GM19351 (cell line): ENCODE measurements at regions not wholly inside any gene's neighbourhood (a gene's known extent, or its start where the extent isn't known, plus 50 kb on each side); places are given as distances from the start of the nearest gene placed in this dataset.
"Not testable (repeated sequence)": the region's sequence is repeated elsewhere in the genome, so short reads cannot be mapped to it uniquely, and the experiment has no call there.

ENCODE experiments used
- ATAC-seq: cut with Tn5 transposase; IDR thresholded peaks from one replicate; pipeline ENCODE4 v1.9.1; 2021; ENCODE audit warnings: mild to moderate bottlenecking, moderate library complexity; ENCODE audit not compliant: unreplicated experiment

DNA sequence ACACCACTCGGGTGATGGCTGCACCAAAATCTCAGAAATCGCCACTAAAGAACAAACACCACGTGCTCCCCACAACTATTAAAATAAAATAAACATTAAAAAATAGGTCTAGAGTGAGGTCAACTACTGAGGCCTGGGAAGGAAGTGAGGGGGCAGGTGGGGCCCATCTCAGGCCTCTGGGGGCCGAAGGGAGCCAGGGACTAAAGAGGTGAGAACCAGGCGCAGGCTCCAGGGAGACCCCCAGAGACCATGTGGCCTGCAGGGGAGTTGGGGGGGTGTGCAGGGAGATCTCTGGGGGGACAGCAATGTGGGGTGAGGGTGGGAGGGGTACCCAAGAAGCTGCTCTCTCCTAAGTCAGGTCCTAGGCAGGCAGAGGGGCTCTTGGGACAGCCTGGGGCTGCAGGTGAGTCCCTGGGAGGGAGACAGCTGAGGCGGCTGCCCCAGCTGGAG is 111.3 kb upstream of the SMURF2 start:
- no peak for ATAC-seq

DNA sequence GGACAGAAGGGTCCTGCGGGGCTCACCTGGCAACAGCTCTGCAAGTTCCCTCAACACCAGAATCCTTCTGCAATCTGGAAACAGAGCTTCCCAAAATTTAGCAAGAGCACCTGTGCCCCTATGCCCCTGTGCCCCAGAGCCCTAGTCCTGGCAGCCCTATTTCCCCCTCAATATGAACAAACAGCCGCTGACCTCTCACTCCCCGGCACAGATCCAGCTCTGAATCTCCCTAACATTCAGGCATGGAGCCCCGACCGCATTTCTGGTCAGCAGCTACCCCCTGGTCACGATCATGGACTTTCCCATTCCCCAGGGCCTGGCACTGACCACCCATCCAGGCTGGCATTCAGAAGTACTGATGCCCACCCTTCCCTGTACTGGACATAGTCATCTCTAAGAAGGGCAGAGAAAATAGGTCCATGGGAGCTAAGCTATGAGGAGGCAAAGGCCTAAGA is 110.8 kb upstream of the SMURF2 start:
- no peak for ATAC-seq

DNA sequence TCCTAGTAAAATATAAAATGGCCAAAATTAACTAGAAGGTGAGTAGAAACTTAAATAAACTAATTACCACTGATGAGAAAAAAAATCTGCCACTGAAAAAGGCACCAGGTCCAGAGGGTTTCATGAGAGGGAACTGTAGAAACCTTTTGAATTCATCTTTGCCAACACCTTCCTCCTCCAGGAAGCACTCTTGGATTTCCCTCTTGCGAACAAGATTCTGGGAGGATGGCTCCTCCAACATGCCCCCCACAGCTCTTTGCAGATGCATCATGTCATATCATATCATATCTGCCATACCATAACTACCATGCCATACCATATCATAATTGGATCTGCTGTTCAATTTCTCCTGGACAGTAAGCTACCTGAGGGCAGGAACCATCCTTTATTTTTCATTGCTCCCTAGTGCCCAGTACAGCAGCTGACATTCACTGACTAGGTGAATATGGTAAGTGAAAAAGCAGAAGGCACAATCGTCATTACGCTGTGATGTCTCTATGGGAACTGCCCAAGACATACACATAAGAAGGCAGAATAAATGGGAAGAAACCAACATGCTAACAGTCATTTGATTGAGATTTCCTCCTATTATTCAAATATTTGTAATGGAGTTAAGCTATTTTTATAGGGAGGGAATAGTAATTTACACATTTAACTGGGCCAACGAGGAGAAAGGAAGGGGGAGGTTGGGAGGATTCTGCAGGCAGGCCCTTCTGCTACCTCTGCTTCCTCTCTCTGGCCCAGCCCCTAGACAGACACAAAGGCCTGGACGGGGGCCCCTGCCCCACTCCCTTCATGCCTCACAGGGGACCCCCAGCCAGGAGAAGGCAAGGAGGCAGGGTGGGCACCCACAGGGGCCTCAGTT is 110.1 kb upstream of the SMURF2 start:
- no peak for ATAC-seq

DNA sequence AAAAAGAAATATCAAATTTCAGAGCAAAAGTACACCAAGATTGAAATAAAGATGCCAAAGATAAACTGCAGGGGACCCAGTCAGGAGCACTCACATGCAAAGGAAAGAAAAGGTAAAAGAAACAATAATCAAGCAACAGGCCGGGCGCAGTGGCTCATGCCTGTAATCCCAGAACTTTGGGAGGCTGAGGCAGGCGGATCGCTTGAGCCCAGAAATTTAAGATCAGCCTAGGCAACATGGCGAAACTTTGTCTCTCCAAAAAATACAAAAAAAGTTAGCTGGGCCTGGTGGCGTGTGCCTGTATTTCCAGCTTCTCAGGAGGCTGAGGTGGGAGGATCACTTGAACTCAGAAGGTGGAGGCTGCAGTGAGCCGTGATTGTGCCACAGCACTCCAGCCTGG is 107.6 kb upstream of the SMURF2 start:
- ATAC-seq, result no peak

DNA sequence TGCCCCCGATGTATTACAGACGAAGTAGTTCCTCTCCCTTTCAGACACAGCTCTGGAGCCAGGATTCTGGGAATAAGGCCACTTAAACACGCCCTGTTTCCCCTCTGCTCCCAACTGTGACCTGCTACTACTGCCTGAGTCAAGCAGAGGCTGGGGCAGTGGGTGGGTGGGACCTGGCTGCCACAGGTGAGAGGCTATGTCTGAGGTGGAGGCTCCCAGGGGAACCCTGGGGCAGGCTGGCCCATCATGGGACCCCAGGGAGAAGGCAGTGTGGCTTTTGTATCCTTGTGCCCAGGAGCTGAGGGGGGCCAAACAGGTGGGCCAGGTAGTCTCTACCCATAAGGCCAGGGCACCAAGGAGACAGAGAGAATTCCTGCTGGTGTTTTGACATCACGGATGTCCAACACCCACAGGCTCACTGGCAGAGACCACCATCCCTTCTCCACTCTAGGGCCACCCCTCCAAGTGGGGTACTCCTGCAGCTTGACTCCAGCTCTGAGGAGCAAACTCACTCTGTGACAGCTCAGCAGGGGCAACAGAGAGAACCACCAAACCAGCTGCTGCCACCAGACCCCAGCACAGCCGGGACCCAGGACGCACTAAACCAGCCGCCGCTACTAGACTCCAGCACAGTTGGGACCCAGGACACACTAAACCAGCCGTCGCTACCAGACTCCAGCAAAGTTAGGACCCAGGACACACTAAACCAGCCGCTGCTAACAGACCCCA is 105.3 kb upstream of the SMURF2 start:
- no peak for ATAC-seq

DNA sequence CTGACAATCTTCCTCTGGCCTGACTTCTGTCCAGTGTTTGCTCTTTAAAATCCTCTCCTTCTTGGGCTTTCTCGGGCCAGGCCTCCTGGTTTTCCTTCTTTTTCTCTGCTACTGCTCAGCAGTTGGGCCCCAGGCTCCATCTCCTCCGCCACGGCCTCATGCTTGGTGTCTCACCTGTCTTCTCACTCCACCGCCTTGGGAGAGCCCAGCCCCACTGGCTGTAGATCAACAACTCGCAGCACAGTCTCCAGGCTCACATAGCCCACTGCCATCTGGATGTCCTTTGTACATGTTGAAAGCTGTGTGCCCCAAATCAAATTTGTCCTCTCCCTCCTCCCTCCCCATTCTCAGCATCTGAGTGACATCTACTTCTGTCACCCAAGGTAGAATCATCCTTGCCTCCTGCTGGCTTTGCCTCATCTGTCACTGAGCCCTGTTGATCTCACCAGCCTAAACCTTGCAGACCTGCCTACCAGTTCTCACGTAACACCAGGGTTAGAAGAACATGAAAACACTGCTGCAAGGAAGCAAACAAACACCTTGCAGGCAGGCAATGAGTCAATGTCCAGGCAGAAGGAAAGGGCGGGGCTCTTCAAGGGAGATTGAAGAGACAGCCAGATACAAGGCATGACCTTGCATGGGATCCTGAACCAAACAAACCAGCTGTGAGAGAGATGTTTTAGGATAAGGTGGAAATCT is 103.2 kb upstream of the SMURF2 start:
- ATAC-seq, result no peak

DNA sequence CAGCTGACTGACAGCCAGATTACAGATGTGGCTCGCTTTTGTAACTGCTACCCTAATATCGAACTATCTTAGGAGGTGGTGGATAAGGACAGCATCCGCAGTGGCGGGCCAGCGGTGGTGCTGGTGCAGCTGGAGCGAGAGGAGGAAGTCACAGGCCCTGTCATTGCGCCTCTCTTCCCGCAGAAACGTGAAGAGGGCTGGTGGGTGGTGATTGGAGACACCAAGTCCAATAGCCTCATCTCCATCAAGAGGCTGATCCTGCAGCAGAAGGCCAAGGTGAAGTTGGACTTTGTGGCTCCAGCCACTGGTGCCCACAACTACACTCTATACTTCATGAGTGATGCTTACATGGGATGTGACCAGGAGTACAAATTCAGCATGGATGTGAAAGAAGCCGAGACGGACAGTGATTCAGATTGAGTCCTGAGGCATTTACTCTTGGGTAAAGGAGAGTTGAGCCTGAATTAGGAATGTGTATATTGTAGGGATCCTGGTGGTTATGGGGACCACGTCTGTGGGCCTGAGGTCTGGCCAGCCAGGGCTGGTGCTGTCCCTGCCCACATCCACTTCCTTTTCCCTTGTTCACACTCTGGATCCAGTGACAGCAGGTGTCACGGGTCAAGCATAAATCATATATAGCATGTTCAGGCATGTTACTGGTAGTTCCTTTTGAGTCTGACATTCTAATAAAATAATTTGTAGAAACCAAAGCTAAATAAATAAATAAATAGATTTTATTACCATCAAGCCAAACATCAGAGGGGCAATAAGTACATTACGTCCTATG is 89.0 kb upstream of the SMURF2 start:
- no peak for ATAC-seq

DNA sequence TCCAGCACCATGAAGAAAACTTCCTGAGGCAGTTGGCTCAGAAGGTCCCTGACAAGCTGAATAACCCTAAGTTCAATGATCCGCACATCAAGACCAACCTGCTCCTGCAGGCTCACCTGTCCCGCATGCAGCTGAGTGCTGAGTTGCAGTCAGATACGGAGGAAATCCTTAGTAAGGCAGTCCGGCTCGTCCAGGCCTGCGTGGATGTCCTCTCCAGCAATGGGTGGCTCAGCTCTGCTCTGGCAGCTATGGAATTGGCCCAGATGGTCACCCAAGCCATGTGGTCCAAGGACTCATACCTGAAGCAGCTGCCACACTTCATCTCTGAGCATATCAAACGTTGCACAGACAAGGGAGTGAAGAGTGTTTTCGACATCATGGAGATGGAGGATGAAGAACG is 88.4 kb upstream of the SMURF2 start:
- no peak for ATAC-seq

DNA sequence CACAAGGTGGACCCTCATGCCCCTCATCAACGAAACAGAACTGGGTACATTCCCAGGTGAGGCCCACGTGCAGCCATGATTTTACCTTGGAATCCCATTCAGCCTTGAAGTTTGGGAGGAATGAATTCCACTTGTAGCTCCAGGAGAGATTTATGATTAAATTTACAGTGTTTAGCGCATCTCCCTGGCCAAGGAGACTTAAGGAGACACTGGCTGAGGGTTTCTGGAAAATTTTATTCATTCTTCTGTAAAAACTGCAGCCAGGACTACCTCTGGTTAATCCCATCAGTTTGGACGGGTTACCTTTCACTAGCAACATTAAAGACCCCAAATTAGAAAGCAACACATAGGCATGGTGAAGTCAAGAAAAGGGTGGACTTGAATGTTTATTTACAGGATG is 87.2 kb upstream of the SMURF2 start:
- no peak for ATAC-seq

DNA sequence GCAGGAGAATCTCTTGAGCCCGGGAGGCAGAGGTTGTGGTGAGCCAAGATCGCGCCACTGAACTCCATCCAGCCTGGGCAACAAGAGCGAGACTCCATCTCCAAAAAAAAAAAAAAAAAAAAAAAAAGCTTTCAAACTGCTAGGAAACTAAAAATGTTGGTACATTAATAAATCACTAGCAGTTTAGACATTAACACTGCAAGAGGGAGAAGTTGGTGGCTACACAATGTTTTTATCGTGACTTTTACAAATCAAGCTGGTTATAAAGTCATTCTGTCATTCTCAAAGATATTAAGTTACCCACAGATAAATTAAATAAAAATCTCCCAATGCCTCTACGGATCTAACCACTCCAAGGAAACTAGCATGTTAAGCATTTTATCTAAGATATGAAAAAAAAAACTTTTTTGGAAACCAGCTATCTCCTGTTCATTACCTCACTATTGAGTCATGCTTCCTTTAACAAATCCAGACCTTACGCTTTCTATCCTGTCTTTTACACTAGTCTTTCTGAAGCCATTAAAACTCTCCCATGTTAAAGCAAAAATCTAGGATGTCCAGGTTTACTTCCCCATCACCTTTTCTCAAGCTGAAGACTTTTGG is 85.9 kb upstream of the SMURF2 start:
- ATAC-seq, result no peak

DNA sequence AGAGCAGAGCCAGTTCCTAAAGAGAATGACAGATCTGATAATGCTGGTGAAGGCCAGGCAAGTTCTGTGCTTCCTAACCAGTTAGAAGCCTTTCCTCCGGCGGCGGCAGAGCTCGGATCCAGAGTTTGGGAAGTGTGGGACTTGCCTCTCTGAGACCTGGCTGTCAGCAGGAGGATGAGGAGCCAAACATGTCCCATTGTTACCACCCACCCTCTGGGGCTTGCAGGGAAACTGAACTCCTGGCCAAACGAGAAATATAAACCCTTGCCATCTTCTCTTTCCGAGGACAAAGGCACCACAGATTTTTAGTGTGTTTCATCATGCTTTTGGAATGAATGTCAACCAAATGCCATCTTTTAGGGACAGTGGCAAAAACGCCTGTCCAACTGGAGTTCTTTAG is 80.2 kb upstream of the SMURF2 start:
- ATAC-seq, result no peak

DNA sequence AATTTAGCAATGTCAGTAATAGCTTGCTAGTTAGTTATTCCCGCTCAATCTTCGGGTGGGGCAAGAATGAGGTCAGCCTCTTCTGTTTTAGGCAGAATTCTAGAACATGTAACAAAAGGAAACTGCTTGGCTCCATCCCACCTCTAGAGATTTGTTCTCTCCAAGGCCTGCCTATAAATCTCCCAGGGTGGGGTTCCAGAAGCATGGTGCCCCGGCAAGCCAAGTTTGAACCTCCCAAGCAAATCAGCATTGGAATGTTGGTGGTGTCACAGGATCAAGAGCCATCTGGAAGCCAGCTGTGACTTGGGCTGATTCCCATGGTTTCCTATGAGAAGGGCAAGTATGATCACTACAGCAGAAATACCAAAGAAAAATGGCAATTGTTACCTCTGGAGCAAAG is 79.8 kb upstream of the SMURF2 start:
- not testable (repeated sequence) for ATAC-seq

DNA sequence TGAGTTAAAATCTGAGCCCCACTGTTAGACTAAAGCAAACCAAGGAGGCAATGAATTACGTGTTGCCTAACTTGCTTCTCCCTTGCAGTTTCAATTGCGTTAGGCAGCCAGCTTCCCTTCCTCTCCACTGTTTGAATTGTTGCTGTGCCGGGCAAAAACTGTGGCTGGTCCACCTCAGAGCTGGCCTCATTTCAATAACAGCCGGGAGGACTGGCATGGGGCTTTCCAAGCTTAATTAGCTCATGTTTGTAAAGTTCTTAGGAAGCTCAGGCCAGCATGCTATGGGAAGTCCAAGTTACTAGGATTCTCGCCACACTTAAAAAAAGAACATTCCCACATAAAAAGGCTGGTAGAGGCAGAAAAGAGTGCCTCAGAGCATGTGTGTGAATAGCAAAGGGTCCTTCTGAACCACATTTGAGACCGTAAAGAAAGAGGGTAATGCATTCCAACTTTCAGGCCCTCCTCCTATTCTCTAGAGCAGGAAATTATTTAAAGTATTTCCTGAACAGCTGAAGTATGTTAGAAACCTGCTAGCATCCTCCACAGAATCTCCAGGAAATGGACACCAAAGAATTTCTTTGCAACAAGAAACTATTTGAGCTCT is 79.0 kb upstream of the SMURF2 start:
- ATAC-seq, result no peak

DNA sequence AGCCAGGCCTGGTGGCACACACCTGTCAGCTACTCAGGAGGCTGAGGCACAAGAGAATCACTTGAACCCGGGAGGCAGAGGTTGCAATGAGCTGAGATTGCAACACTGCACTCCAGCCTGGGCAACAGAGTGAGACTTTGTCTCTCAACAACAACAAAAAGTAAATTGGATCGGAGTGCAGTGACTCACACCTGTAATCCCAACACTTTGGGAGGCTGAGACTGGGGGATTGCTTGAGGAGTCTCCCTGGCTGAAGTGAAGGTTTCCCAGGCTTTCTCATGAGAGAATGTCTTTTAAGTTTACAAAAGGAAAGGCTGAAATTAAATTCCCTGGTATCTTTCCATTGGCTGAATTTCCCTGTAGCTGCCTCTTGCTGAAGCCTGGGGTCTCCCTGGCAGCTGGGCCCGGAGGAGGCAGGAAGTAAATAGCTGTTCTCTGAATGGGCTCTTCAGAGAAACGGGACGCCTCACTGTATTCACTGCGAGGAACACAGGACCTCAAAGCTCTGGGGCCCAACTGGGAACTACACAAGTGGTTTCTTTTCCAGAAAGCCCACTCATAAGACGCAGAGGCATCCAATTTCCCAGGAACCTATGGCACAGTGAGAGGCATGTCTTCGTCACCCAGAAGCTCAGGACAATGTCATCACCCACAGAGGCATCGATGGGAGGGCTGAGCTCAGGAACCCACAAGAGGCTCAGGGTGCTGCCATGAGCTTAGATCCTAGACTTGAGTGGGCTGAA is 77.4 kb upstream of the SMURF2 start:
- no peak for ATAC-seq

DNA sequence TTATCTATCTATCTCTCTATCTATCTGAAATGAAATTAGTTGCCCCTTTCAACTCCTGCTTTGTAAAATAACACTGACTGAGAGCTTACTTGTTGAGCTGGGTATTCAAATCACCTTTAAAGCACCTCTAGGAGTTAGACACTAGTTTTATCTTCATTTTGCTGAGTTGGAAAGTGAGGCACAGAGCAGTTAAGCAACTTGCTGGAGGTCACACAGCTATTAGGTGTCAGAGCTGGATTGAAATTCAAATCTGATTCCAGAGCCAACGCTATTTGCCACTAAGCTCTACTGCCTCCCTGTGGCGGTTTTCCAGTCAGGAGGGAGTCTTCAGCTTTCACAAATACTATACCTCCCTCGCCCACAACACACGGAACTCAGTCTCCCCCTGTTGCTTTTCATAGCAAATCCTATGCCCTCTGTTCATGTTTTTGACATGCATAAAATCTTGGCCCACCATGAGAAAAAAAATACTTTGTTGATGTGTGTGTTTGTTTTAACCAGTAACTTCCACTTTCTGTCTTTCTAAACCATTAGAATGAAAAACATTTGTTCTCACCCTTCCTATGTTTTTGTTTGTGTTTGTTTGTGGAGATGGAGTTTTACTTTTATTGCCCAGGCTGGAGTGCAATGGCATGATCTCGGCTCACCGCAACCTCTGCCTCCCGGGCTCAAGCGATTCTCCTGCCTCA is 74.8 kb upstream of the SMURF2 start:
- ATAC-seq, result no peak

DNA sequence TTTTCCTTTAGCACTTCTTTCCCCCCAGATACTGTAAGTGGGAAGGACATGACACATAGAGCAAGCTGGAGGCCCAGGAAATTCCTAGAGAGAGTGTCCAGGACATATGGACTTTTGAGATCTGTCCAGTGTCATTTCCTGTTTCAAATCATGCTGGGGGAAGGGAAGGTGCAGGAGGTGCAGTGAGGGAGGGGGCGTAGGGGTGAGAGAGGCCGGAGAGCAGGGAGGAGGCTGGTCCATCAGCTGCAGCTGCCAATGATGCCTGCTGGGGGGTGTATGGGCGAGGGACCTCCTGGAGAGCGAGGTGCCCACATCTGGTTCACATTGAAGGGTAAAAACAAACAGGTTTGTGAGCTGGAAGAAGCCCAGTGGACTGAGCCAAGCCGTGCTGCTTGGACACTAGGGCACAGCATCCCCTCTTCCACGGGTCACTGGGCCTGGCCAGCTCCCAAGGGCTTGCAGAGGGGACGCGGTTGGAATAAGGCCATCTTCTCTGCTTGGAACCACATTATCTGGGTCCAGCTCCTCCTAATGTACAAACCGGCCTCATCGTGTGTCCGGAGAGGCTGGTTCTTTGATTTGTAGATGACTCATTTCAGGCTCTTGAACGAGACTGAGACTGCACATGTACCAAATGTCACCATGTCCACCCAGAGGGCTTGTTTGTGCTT is 70.4 kb upstream of the SMURF2 start:
- no peak for ATAC-seq

DNA sequence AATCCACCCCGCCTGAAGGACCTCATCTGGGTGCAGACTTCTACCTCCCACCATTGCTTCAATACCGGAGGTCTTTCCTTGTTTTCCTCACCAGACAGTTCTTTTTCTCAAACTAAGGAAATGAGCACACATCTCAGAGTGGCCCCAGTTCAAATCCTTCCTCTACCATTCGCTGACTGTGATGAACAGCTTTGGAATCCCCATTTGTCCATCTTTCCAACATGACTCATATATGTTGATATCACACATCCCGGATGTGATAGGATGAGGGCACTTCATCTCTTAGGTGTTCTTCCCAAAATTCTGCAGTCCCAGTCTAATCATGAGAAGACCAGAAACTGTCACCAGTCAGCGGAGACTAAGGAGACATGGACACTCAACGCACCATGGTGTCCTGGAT is 67.9 kb upstream of the SMURF2 start:
- ATAC-seq, result not testable (repeated sequence)

DNA sequence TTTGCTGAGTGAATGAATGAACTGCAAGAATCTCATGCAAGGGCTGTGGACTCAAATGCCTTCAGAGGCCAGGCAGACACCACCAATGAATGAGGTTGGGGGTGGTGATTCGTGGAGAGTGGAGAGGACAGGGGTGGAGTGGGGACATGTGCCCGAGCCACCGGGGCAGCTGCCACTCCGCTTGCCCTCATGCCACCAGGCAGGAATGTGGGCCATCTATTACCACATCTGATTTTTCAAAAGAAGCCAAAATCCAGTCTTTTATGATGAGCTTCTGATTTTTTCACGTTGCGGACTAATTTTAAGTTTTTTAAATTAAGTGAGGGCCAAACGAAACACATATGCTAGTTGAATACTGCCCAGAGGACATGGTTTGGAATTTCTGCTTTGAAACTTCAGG is 67.1 kb upstream of the SMURF2 start:
- ATAC-seq, result no peak
